GM19035 (cell line): ENCODE measurements at regions not wholly inside any gene's neighbourhood (a gene's known extent, or its start where the extent isn't known, plus 50 kb on each side); places are given as distances from the start of the nearest gene placed in this dataset.
A peak's percentile ranks its signal among the peaks of the same experiment; 100 is the strongest.
"Not testable (repeated sequence)": the region's sequence is repeated elsewhere in the genome, so short reads cannot be mapped to it uniquely, and the experiment has no call there.

Experiments
- ATAC-seq: cut with Tn5 transposase; IDR thresholded peaks from one replicate; pipeline ENCODE4 v1.9.1; 2021; ENCODE audit not compliant: unreplicated experiment

- ATAC-seq, result not testable (repeated sequence)
Measured at GRCh38 chr18:38639700-38640099, 1074.1 kb upstream of the CELF4 start.

DNA sequence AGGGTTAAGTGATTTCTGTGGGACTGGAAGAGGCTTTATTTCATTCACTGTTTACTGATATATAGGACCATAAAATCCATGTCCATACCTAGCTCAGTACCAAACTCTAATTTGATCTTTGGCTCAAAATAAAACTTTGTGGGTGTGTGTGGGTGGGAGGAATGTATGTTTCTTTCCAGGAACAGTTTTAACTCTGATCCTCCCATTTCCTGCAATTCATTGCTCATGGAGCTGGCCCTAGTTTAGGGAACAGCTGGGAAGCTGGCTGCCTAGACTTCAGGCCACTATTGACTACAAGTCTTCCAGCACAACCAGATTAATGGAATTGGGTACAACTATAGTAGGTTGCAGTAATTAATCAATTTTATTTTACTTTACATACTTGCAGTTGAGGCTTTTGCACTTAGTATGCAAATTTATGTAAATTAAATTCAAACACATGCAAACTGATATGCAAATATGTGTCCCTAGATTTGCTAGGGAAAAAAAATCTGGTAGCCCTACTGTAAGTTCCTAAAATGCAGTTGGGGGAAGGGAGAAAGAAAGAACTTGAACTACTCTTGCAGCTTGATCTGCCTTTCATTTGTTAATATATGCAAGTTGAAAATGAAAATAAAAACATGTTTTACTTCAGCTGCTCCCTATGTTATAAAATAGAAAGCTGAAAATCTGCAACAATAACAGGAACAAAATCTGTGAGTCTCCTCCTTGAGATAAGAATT lies 1070.3 kb upstream of the CELF4 start:
- ATAC-seq, result no peak

DNA sequence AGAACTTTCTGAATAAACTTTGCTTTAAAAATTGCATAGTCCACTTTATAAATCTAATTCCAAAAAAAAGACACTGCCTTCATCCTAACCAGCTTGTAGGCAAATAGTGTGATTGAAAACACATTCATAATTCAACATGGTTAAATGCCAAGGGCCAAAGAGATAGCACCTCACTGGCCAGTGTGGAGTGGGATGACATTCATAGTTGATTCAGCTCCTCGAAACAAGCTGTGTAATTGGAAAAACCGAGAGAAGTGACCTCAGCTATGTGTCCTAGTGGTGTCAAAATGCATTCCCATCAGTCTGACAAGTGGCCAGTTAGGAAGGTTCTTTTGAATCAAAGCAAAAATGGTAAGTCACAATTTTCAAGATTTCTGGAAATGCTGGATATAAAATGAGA lies 1068.5 kb upstream of the CELF4 start:
- no peak for ATAC-seq

DNA sequence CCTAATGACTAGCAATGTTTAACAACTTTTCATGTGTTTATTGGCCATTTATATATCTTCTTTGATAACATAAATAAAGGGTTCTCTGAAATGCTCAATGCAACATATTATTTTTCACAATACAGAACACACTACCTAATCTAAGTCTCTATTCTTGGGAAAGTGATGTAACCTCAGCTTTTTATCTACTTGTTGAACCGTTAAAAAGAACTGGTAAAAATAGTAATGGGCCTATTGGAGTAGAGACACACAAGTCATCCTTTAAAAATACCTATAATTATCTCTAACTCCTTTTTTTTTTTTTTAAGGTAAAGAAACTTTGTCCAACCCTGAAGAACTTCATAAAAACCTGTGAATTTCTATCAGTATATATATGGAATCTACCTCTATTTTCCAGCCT lies 1067.7 kb upstream of the CELF4 start:
- ATAC-seq, result no peak

DNA sequence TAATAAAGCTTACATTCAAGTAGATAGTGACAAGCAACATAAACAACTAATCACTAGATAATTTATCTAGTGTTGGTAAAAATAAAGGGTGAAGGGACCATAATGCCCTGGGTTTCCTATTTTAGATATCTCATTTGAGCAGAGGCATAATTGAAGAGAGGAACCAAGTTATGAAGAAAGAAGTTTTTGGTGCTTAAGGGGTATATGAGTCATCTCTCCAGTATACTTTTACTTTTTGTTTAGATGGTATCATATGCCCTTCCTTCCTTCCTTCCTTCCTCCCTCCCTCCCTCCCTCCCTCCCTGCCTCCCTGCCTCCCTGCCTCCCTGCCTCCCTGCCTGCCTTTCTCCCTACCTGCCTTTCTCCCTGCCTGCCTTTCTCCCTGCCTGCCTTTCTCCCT lies 1053.5 kb upstream of the CELF4 start:
- ATAC-seq, result no peak

- no peak for ATAC-seq
Measured at GRCh38 chr18:38616306-38616705, 1050.7 kb upstream of the CELF4 start.

DNA sequence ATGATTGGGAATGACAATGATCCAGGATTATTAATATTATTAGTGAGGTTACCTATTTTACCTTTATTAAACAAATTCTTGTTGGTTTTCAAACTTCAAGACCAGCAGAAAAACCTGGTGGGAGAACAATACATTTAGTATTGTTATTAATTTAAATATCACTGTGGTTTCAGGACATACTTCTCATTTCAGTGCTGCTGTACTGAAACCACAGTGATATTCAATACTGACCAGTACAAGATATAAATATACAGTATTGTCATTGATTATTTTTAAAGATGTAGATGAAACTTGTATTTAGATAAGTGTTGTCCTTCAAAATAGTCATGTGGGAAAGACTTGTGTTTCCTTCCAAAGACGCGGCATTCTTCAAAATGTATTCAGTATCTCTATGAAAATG lies 1047.3 kb upstream of the CELF4 start:
- no peak for ATAC-seq

DNA sequence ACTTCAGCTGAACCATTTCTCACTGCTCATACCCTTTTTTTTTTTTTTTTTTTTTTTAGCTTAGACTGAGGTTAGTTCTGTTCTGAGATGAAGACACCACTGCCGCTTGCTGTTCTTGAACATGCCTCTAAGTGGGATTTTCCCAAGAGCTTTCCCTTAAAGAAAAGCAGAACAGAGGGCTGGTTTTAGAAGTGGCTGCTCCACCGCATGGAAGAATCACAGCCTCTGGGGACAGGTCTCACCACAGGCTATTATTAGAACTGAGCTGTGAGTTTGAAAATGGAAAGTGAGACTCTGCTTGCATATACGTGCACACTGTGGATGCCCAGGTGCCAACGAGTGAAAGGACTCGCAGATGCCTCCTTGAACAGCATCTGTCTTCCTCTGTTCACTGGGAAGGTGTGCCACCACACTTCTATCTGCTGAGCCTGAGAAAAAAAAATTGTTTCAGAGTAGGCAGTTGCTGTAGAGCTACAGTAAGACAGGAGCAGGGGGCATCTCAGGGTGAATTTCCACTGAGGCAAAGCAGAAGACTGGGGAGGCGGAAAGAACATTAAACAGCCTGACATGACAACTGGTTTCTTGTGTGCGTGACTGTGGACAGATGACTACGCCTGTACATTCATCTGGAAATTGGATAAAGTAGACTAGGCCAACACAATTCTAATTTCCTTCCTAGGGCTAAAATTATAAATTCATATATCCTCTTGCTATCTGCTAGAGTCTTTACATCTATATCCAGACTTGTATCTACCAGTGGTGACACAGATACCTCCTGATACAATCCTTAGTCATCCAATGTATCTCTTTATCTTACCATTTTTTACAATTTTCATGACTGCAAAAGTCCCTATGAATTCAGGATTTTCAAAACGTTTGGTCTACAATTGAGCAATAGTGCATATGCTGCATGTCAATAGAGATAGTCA lies 1045.7 kb upstream of the CELF4 start:
- peak; percentile 84 for ATAC-seq

- ATAC-seq, result no peak
Measured at GRCh38 chr18:38606841-38607240, 1041.2 kb upstream of the CELF4 start.

DNA sequence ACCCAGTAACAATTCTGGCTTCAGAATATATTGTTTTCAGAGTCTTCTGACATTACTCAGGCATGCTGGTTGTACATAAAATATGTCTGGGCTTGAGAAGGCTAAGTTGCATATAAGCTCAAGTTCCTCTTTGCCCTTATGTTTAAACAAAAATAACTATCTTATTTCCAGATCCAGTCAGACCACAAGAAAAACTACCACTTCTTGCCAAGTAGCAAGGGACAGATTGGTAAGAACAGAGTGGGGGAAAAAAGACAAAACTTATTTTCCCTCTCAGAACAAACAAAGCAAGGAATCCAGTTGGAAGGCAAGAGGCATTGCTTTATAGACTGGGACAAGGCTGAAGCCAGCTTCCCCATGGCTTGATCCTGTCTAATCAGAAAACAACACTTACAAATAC lies 1036.7 kb upstream of the CELF4 start:
- ATAC-seq, result no peak

GRCh38 chr18:38587571-38587970 lies 1022.0 kb upstream of the CELF4 start:
- ATAC-seq, result no peak

DNA sequence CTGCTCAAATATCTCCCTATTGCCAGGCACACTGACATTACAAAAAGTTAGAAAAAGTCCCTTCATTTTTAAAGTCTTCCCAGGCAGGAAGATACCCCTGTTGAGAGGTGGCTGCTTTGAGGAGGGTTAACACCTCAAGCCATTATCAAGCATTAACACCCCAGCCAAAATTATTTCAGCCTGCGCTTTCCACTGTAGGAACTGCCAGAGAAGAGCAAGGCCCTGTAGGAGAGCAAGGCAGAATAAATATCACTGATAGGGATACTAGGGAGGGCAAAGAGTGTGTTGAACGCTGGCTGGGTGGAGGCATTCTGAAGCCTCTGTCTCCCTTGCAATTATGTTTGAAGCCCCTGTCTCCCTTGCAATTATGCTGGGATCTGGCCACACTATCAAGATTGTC lies 1020.7 kb upstream of the CELF4 start:
- ATAC-seq, result no peak

DNA sequence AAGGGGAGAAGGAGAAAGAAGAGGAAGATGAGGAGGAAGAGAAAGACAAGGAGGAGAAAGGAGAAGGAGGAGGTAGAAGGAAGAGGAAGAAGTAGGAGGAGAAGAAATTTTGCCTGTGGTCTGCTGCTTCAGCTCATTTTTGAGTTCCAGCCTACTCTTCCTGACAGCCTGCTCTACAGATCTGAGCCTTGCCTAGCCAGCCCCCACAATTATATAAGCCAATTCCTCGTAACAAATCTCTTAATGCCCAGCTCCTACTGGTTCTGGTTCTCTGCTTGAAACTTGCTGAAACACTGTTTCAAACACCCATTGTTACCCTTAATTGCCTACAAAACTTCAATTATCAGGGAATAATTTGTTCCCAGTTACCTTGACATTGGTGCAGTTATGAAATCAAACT lies 1014.2 kb upstream of the CELF4 start:
- ATAC-seq, result no peak

DNA sequence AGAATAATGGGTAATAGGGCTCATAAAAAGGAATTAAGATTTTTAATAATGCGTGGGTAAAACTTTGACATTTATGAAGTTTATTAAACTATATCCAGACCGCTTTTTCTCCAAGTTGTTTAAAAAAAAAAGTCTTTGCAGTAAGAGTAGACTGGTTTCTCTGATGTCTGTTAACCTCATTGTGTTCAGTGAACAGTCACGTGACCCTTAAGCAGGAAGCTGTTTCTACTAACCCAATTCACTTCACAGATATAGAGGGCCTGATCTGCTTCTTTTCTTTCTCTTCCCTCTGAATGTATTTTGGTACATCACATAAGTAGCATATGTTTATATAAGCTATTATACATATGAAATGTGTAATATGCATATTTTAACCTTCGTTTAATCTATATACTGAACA lies 1011.3 kb upstream of the CELF4 start:
- ATAC-seq, result no peak

GRCh38 chr18:38576349-38576748 lies 1010.8 kb upstream of the CELF4 start:
- ATAC-seq, result no peak

- ATAC-seq, result no peak
Measured at GRCh38 chr18:38575648-38576047, 1010.0 kb upstream of the CELF4 start.

DNA sequence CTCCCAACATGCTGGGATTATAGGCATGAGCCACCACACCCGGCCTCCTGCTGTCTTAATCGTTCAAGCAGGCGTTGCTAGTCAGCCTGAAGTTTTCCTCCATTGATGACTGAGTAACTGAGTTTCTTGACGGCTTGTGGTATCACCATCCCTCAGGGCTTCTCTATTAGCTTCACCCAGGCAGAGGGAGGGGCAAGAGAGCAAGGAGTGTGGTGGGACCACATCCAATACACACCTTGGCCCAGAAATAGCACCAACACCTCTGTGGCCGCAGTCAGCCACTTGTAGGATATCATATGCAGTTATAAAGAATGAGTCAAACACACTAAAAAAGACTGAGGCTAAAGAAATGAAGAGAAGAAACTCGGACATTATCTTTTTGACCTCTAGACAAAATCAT lies 1009.4 kb upstream of the CELF4 start:
- ATAC-seq, result no peak

GRCh38 chr18:38572554-38573111 lies 1007.0 kb upstream of the CELF4 start:
- no peak for ATAC-seq

GRCh38 chr18:38571651-38572050 lies 1006.1 kb upstream of the CELF4 start:
- ATAC-seq, result no peak

GRCh38 chr18:38565513-38565912 lies 999.9 kb upstream of the CELF4 start:
- no peak for ATAC-seq

DNA sequence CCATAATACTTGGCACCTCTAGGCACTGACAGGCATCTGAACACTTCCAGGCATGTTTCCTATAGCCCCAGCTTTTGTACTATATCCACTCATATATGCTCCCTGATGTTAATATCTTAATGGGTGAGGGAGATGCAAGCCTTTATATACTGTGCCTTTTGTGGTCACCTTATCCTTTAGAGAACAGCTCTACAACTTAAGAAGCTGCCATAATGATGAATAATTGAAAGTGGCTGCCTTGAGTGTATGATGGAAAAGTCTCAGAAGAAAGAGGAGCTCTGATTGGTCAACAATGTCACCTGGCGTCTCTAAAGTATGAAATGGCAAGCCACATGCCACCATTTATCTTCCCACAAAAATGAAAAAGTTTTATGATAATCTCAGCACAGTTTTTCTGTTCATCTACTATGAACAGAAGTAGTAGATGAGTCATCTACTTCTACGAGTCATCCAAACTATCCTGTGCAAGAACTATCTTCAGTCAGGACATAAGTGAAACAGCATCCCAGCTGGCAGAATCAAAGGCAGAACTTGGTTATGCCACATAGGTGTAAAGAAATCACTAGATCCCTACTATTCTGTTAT lies 997.9 kb upstream of the CELF4 start:
- ATAC-seq, result no peak

DNA sequence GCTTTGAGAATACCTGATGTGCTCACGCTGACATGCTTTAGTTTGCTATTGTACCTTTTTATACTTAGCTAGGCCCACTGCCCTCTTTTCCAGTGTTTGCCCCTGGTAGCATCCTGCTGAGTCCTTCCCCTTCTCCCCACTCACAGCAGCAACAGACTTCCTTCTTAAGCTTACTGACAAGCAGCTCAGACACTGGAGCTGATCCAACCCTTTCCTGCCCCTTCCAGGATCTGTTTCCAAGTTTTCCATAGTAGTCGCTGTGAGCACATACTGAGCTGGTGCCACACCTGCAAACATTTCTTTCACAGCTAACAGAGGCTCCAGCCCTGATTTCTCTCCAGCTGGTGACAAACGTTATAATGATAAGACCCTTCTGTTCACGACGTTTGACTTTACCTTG lies 991.4 kb upstream of the CELF4 start:
- ATAC-seq, result no peak
